ENCODE measurements at regions not wholly inside any gene's neighbourhood (a gene's known extent, or its start where the extent isn't known, plus 50 kb on each side); places are given as distances from the start of the nearest gene placed in this dataset.
"Not testable (repeated sequence)": the region's sequence is repeated elsewhere in the genome, so short reads cannot be mapped to it uniquely, and the experiment has no call there.

- DNase-seq (ENCODE audit: low spot score) = not testable (repeated sequence)
These were observed 52.6 kb upstream of the KIF26B start for GRCh38 chr1:245102149-245102548.

- DNase-seq (ENCODE audit: low spot score) = no peak
These were observed 55.4 kb upstream of the KIF26B start for GRCh38 chr1:245099401-245099800.

- DNase-seq (ENCODE audit: low spot score) = no peak
These were observed 55.9 kb upstream of the KIF26B start for GRCh38 chr1:245098924-245099323.

GRCh38 chr1:245096311-245097066, 58.3 kb upstream of the KIF26B start:
- no peak for DNase-seq (ENCODE audit: low spot score)

- no peak for DNase-seq (ENCODE audit: low spot score)
These were observed 58.9 kb upstream of the KIF26B start for GRCh38 chr1:245095903-245096302.

GRCh38 chr1:245094954-245095353, 59.8 kb upstream of the KIF26B start:
- no peak for DNase-seq (ENCODE audit: low spot score)

GRCh38 chr1:245094092-245094491, 60.7 kb upstream of the KIF26B start:
- no peak for DNase-seq (ENCODE audit: low spot score)

GRCh38 chr1:245092638-245092976, 62.2 kb upstream of the KIF26B start:
- no peak for DNase-seq (ENCODE audit: low spot score)

GRCh38 chr1:245091818-245092637, 62.8 kb upstream of the KIF26B start:
- no peak for DNase-seq (ENCODE audit: low spot score)

GRCh38 chr1:245091171-245091621, 63.6 kb upstream of the KIF26B start:
- no peak for DNase-seq (ENCODE audit: low spot score)

- no peak for DNase-seq (ENCODE audit: low spot score)
These were observed 64.2 kb upstream of the KIF26B start for GRCh38 chr1:245090491-245091090.

GRCh38 chr1:245087723-245088122, 67.1 kb upstream of the KIF26B start:
- DNase-seq (ENCODE audit: low spot score) = no peak

GRCh38 chr1:245086389-245086969, 68.3 kb upstream of the KIF26B start:
- no peak for DNase-seq (ENCODE audit: low spot score)

- no peak for DNase-seq (ENCODE audit: low spot score)
These were observed 69.2 kb upstream of the KIF26B start for GRCh38 chr1:245085508-245086095.

- DNase-seq (ENCODE audit: low spot score) = no peak
These were observed 70.2 kb upstream of the KIF26B start for GRCh38 chr1:245084551-245084950.

GRCh38 chr1:245079021-245079609, 75.7 kb upstream of the KIF26B start:
- DNase-seq (ENCODE audit: low spot score) = no peak

- DNase-seq (ENCODE audit: low spot score) = no peak
These were observed 79.9 kb upstream of the KIF26B start for GRCh38 chr1:245074898-245075297.

GRCh38 chr1:245074232-245074747, 80.5 kb upstream of the KIF26B start:
- no peak for DNase-seq (ENCODE audit: low spot score)

GRCh38 chr1:245070836-245071615, 83.8 kb upstream of the KIF26B start:
- no peak for DNase-seq (ENCODE audit: low spot score)

- DNase-seq (ENCODE audit: low spot score) = no peak
These were observed 87.5 kb upstream of the KIF26B start for GRCh38 chr1:245067257-245067656.
